ENCODE measurements at regions not wholly inside any gene's neighbourhood (a gene's known extent, or its start where the extent isn't known, plus 50 kb on each side); places are given as distances from the start of the nearest gene placed in this dataset.

- H3K36me3 ChIP-seq (replicated peaks in 1 of 2; ENCODE audit: control insufficient read depth in 1 of 2, insufficient read depth in 2 of 2, low read length in 2 of 2), result no peaks in the 10 kb centered on the region
- no CpG with 5 or more reads among the region's 1 CpG for WGBS (ENCODE audit: insufficient coverage)
- Mint-ChIP-seq H3K27me3 (ENCODE audit: low read depth in 3 of 3) (no peaks in the 10 kb centered on the region), H3K36me3 (no peaks in the 10 kb centered on the region), H3K4me3 (no peak overlapping the region), H3K9me3 (peaks cover 0 to 6% (median 0%) of the 10 kb centered on the region in 7 donors), H3K27ac (no peak overlapping the region), H3K4me1 (no peaks in the 10 kb centered on the region)
- no peaks in the 10 kb centered on the region for H4K20me1 ChIP-seq (ENCODE audit: insufficient read depth, low read length)
- H3K27ac ChIP-seq (ENCODE audit: low read depth in 1 of 2, low read length in 2 of 2), result no peak overlapping the region
- H3K9ac ChIP-seq (ENCODE audit: insufficient read depth, low read length, poor library complexity, severe bottlenecking), result no peak overlapping the region
- H3K4me2 ChIP-seq (replicated peaks; ENCODE audit: extremely low read depth, low read length, poor library complexity, severe bottlenecking), result no peak overlapping the region
- TF ChIP-seq CTCF (IDR thresholded peaks at IDR 0.05), result no peak
- H3K79me2 ChIP-seq (ENCODE audit: insufficient read depth, low read length), result no peaks in the 10 kb centered on the region
- DNase-seq, result no peak
- H3K4me3 ChIP-seq (replicated peaks in 1 of 3; ENCODE audit: low read depth in 2 of 3, low read length in 3 of 3), result no peak overlapping the region
- H3K27me3 ChIP-seq (ENCODE audit: control insufficient read depth in 2 of 2, insufficient read depth in 2 of 2, low read length in 2 of 2), result no peaks in the 10 kb centered on the region
- intact Hi-C loops (cut with micrococcal nuclease), result no loop called here
- no peak overlapping the region for H2AFZ ChIP-seq (ENCODE audit: insufficient read depth, low read depth, low read length, poor library complexity, severe bottlenecking)
- H3K9me3 ChIP-seq (replicated peaks in 1 of 2; ENCODE audit: control insufficient read depth in 1 of 2, insufficient read depth in 1 of 2, low read length in 2 of 2), result peaks cover 0 to 6% of the 10 kb centered on the region in 2 donors
- no peaks in the 10 kb centered on the region for H3K4me1 ChIP-seq (ENCODE audit: control insufficient read depth in 1 of 2, insufficient read depth in 2 of 2, low read length in 2 of 2)
Observed at GRCh38 chr2:34316788-34317187, 717.7 kb upstream of the FAM98A start.

GRCh38 chr2:34311816-34312215 is 712.7 kb upstream of the FAM98A start:
- Histone ChIP-seq H3K4me2 (replicated peaks; ENCODE audit: extremely low read depth, low read length, poor library complexity, severe bottlenecking) (no peak overlapping the region), H3K4me3 (replicated peaks in 1 of 3; ENCODE audit: low read depth in 2 of 3, low read length in 3 of 3) (no peak overlapping the region), H3K27me3 (ENCODE audit: control insufficient read depth in 2 of 2, insufficient read depth in 2 of 2, low read length in 2 of 2) (no peaks in the 10 kb centered on the region), H2AFZ (ENCODE audit: insufficient read depth, low read depth, low read length, poor library complexity, severe bottlenecking) (no peak overlapping the region), H3K79me2 (ENCODE audit: insufficient read depth, low read length) (no peaks in the 10 kb centered on the region), H3K27ac (ENCODE audit: low read depth in 1 of 2, low read length in 2 of 2) (no peak overlapping the region), H3K36me3 (replicated peaks in 1 of 2; ENCODE audit: control insufficient read depth in 1 of 2, insufficient read depth in 2 of 2, low read length in 2 of 2) (no peaks in the 10 kb centered on the region), H3K9me3 (replicated peaks in 1 of 2; ENCODE audit: control insufficient read depth in 1 of 2, insufficient read depth in 1 of 2, low read length in 2 of 2) (peaks cover 4 to 6% of the 10 kb centered on the region in 2 donors), H4K20me1 (ENCODE audit: insufficient read depth, low read length) (no peaks in the 10 kb centered on the region), H3K4me1 (ENCODE audit: control insufficient read depth in 1 of 2, insufficient read depth in 2 of 2, low read length in 2 of 2) (no peaks in the 10 kb centered on the region), H3K9ac (ENCODE audit: insufficient read depth, low read length, poor library complexity, severe bottlenecking) (no peak overlapping the region)
- no CpG with 5 or more reads among the region's 1 CpG for WGBS (ENCODE audit: insufficient coverage)
- Mint-ChIP-seq H3K4me3 (no peak overlapping the region), H3K27ac (no peak overlapping the region), H3K9me3 (peaks cover 0 to 7% (median 0%) of the 10 kb centered on the region in 7 donors), H3K4me1 (no peaks in the 10 kb centered on the region), H3K27me3 (ENCODE audit: low read depth in 3 of 3) (peaks cover 0 to 1% (median 0%) of the 10 kb centered on the region in 3 donors), H3K36me3 (no peaks in the 10 kb centered on the region)
- no peak for DNase-seq
- no peak for TF ChIP-seq CTCF (IDR thresholded peaks at IDR 0.05)
- intact Hi-C loops (cut with micrococcal nuclease), result no loop called here

Data from CD14-positive monocyte (primary cell).